KMS-11 (cell line): ENCODE measurements at regions not wholly inside any gene's neighbourhood (a gene's known extent, or its start where the extent isn't known, plus 50 kb on each side); places are given as distances from the start of the nearest gene placed in this dataset.

Experiments
- H2AFZ ChIP-seq: fragments of 200-600 bp; sonication (generic); 2 replicates; pipeline ENCODE4 v1.6.1; 2016; ENCODE audit warnings: antibody characterized with exemption, mixed run types, low read depth
- H3K27ac ChIP-seq: fragments of 200-600 bp; sonication (generic); 2 replicates; pipeline ENCODE4 v1.6.1; 2016; ENCODE audit warnings: mild to moderate bottlenecking, mixed run types
- H3K27me3 ChIP-seq: fragments of 200-600 bp; sonication (generic); 2 replicates; pipeline ENCODE4 v1.6.1; 2017; ENCODE audit warnings: mild to moderate bottlenecking, low read depth, mixed run types, moderate library complexity; ENCODE audit not compliant: insufficient read depth
- H3K36me3 ChIP-seq: fragments of 200-600 bp; sonication (generic); 2 replicates; pipeline ENCODE4 v1.6.1; 2017; ENCODE audit warnings: mild to moderate bottlenecking, mixed run types; ENCODE audit not compliant: insufficient read depth
- H3K4me1 ChIP-seq: fragments of 200-600 bp; sonication (generic); 2 replicates; pipeline ENCODE4 v1.6.1; 2016; ENCODE audit warnings: mild to moderate bottlenecking, low read depth, mixed run types; ENCODE audit not compliant: poor library complexity, severe bottlenecking
- H3K4me2 ChIP-seq: fragments of 200-600 bp; sonication (generic); 2 replicates; pipeline ENCODE4 v1.7.0; 2016; ENCODE audit warnings: mild to moderate bottlenecking, mixed run types
- H3K4me3 ChIP-seq: fragments of 200-600 bp; sonication (generic); IDR thresholded peaks from 2 replicates; pipeline ENCODE4 v1.6.1; 2017; ENCODE audit warnings: low read depth, low read length, mixed read lengths; ENCODE audit not compliant: insufficient read depth
- H3K79me2 ChIP-seq: fragments of 200-600 bp; sonication (generic); 2 replicates; pipeline ENCODE4 v1.6.1; 2016; ENCODE audit warnings: low read depth, mixed run types; ENCODE audit not compliant: insufficient read depth
- H3K9ac ChIP-seq: fragments of 200-600 bp; sonication (generic); 2 replicates; pipeline ENCODE4 v1.6.1; 2016; ENCODE audit warnings: mild to moderate bottlenecking, mixed run types
- H4K20me1 ChIP-seq: fragments of 200-600 bp; sonication (generic); 2 replicates; pipeline ENCODE4 v1.6.1; 2016; ENCODE audit warnings: mild to moderate bottlenecking, mixed run types; ENCODE audit not compliant: insufficient read depth
- CTCF ChIP-seq: fragments of 200-600 bp; sonication (generic); conservative IDR thresholded peaks from 2 replicates; pipeline ENCODE4 v1.6.1; 2017; ENCODE audit warnings: low read depth, mild to moderate bottlenecking, antibody characterized with exemption, low read length, moderate library complexity, mixed read lengths

GRCh38 chr11:28874706-28875105 is 766.5 kb downstream of the METTL15 start:
- Histone ChIP-seq H3K4me1 (no peaks in the 10 kb centered on the region), H3K36me3 (no peaks in the 10 kb centered on the region), H3K4me2 (no peak overlapping the region), H3K4me3 (no peak overlapping the region), H3K27ac (no peak overlapping the region), H3K79me2 (no peaks in the 10 kb centered on the region), H3K27me3 (no peaks in the 10 kb centered on the region), H4K20me1 (no peaks in the 10 kb centered on the region), H2AFZ (no peak overlapping the region), H3K9ac (no peak overlapping the region)
- no peak for TF ChIP-seq CTCF

GRCh38 chr11:28871090-28871489 is 762.9 kb downstream of the METTL15 start:
- Histone ChIP-seq H3K79me2 (no peaks in the 10 kb centered on the region), H4K20me1 (no peaks in the 10 kb centered on the region), H3K27me3 (no peaks in the 10 kb centered on the region), H3K4me2 (no peak overlapping the region), H2AFZ (no peak overlapping the region), H3K4me3 (no peak overlapping the region), H3K36me3 (no peaks in the 10 kb centered on the region), H3K27ac (no peak overlapping the region), H3K4me1 (no peaks in the 10 kb centered on the region), H3K9ac (no peak overlapping the region)
- no peak for TF ChIP-seq CTCF

- H3K27me3 ChIP-seq: no peaks in the 10 kb centered on the region
- H3K27ac ChIP-seq: no peak overlapping the region
- no peak overlapping the region for H3K4me3 ChIP-seq
- H3K4me1 ChIP-seq: no peaks in the 10 kb centered on the region
- H3K79me2 ChIP-seq: no peaks in the 10 kb centered on the region
- H3K9ac ChIP-seq: no peak overlapping the region
- no peaks in the 10 kb centered on the region for H4K20me1 ChIP-seq
- H3K4me2 ChIP-seq: no peak overlapping the region
- H3K36me3 ChIP-seq: no peaks in the 10 kb centered on the region
- H2AFZ ChIP-seq: no peak overlapping the region
- no peak for TF ChIP-seq CTCF
These were observed 755.2 kb downstream of the METTL15 start for GRCh38 chr11:28863422-28863821.

GRCh38 chr11:28860893-28861292 is 752.7 kb downstream of the METTL15 start:
- Histone ChIP-seq H2AFZ (no peak overlapping the region), H3K9ac (no peak overlapping the region), H4K20me1 (no peaks in the 10 kb centered on the region), H3K4me2 (no peak overlapping the region), H3K79me2 (no peaks in the 10 kb centered on the region), H3K4me1 (no peaks in the 10 kb centered on the region), H3K27me3 (no peaks in the 10 kb centered on the region), H3K27ac (no peak overlapping the region), H3K36me3 (no peaks in the 10 kb centered on the region), H3K4me3 (no peak overlapping the region)
- no peak for TF ChIP-seq CTCF

GRCh38 chr11:28858076-28858475 is 749.9 kb downstream of the METTL15 start:
- Histone ChIP-seq H3K79me2 (no peaks in the 10 kb centered on the region), H3K36me3 (no peaks in the 10 kb centered on the region), H3K4me1 (no peaks in the 10 kb centered on the region), H3K27me3 (no peaks in the 10 kb centered on the region), H3K9ac (no peak overlapping the region), H3K4me3 (no peak overlapping the region), H3K27ac (no peak overlapping the region), H3K4me2 (no peak overlapping the region), H2AFZ (no peak overlapping the region), H4K20me1 (no peaks in the 10 kb centered on the region)
- no peak for TF ChIP-seq CTCF
